ENCODE measurements at regions not wholly inside any gene's neighbourhood (a gene's known extent, or its start where the extent isn't known, plus 50 kb on each side); places are given as distances from the start of the nearest gene placed in this dataset.

DNA sequence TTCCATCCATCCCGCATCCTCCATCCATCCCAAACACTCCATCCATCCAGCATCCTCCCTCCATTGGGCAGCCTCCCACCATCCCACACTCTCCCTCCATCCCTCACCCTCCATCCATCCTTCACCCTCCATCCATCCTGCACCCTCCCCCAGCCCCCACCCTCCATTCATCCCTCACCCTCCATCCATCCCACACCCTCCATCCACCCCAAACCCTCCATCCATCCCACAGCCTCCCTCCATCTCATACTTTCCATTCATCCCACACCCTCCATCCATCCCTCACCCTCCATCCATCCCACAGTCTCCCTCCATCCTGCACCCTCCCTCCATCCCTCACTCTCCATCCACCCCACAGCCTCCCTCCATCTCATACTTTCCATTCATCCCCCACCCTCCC, 60.4 kb downstream of the FOXI2 start:
- TF ChIP-seq LEF1 (IDR thresholded peaks at IDR 0.05; ENCODE audit: borderline replicate concordance) (no peak), HDGF (IDR thresholded peaks at IDR 0.05; ENCODE audit: borderline replicate concordance) (no peak)
- POLR2A ChIA-PET = no interaction called here
- DNase-seq (ENCODE audit: extremely low spot score) = peak; percentile 34
- CTCF ChIA-PET = no interaction called here

DNA sequence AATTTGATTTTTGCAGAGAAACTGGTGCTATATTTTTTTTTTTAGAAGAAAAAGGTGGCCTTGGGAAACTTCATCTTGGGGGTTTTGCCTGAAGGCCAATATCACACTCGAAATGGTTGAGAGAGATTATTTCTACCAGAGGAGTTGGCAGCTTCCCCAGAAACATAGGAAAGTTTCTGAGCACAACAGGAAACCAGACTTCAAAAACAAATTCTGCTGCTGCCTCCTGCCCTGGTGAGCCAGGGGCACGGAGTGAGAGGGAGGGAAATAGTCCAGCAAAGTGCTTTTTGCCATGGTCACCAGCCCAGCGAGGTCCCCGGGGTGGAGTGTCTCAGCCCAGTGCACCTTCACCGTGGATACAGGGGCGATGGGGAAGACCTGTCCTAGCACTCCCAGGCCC, 61.1 kb downstream of the FOXI2 start:
- DNase-seq (ENCODE audit: extremely low spot score) = no peak
- ChIA-PET CTCF (no interaction called here), POLR2A (no interaction called here)
- no peak for TF ChIP-seq FOXM1 (IDR thresholded peaks at IDR 0.05; ENCODE audit: borderline replicate concordance)

DNA sequence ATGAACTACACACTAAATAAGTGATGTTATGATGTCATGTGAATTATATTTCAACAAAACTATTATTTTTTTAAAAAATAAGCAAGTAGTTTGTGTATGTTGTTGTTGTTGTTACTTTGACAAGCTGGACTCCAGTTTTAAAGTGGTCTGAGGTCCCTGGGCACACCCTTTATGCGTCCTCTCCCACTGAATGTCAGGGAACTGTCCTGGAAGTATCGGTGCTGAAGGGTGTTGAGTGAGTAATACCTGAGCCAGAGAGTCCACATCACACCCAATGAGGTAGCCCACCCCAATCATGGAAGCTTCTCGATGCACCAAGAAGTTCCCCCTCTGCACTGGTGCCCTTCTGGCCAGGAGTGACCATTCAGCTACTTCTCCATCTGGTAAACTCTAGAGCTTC, 64.3 kb downstream of the FOXI2 start:
- CTCF ChIA-PET = no interaction called here
- TF ChIP-seq ZNF384 (IDR thresholded peaks at IDR 0.05) (no peak), BHLHE40 (IDR thresholded peaks at IDR 0.05; ENCODE audit: borderline replicate concordance) (no peak), ELF4 (IDR thresholded peaks at IDR 0.05) (no peak), SP1 (IDR thresholded peaks at IDR 0.05) (no peak), HDGF (IDR thresholded peaks at IDR 0.05; ENCODE audit: borderline replicate concordance) (no peak), TARDBP (IDR thresholded peaks at IDR 0.05) (no peak), SUZ12 (IDR thresholded peaks at IDR 0.05) (no peak), L3MBTL2 (conservative IDR thresholded peaks at IDR 0.05) (no peak), FOXA1 (IDR thresholded peaks at IDR 0.05) (no peak), FOXM1 (IDR thresholded peaks at IDR 0.05; ENCODE audit: borderline replicate concordance) (no peak)
- POLR2A ChIA-PET = no interaction called here
- no peak for DNase-seq (ENCODE audit: extremely low spot score)

DNA sequence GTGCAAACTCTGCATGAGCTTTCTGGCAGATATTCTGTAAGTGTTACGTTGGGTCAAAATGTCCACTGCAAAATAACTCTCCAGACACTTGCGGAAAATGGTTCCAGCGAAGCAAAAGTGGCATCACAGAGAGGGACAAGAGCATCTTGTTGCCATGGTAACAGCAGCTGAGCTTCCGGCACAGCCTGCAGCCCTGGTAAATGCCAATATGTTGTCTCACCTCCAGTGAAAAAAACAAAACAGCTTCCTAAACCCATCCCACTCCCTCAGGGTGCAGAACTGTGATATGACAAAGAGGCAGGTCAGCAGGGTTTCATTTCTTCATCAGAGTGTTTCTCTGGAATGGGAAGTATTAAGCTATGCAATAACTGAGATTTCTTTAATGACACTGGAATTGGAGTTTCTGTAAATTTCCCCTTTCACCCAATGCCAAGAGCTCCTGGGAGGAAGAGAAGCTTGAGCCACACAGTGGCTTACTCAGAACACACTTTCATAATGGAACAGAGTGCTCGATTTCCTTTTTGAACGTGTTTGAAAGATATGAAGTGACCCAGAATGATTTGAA, 65.6 kb downstream of the FOXI2 start:
- ChIA-PET CTCF (no interaction called here), POLR2A (no interaction called here)
- DNase-seq (ENCODE audit: extremely low spot score) = no peak
- TF ChIP-seq BHLHE40 (IDR thresholded peaks at IDR 0.05; ENCODE audit: borderline replicate concordance) = no peak
- no peak for TF ChIP-seq SUZ12 (IDR thresholded peaks at IDR 0.05)
- TF ChIP-seq HDGF (IDR thresholded peaks at IDR 0.05; ENCODE audit: borderline replicate concordance) = no peak
- no peak for TF ChIP-seq L3MBTL2 (conservative IDR thresholded peaks at IDR 0.05)
- no peak for TF ChIP-seq ARNT (IDR thresholded peaks at IDR 0.05)
- no peak for TF ChIP-seq LEF1 (IDR thresholded peaks at IDR 0.05; ENCODE audit: borderline replicate concordance)
- no peak for TF ChIP-seq SP1 (IDR thresholded peaks at IDR 0.05)
- no peak for TF ChIP-seq NFRKB (IDR thresholded peaks at IDR 0.05)
- TF ChIP-seq ZNF384 (IDR thresholded peaks at IDR 0.05) = no peak
- TF ChIP-seq, protein P1, sequence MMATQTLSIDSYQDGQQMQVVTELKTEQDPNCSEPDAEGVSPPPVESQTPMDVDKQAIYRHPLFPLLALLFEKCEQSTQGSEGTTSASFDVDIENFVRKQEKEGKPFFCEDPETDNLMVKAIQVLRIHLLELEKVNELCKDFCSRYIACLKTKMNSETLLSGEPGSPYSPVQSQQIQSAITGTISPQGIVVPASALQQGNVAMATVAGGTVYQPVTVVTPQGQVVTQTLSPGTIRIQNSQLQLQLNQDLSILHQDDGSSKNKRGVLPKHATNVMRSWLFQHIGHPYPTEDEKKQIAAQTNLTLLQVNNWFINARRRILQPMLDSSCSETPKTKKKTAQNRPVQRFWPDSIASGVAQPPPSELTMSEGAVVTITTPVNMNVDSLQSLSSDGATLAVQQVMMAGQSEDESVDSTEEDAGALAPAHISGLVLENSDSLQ (IDR thresholded peaks at IDR 0.05) = no peak
- TF ChIP-seq FOXA1 (IDR thresholded peaks at IDR 0.05) = no peak
- no peak for TF ChIP-seq FOXM1 (IDR thresholded peaks at IDR 0.05; ENCODE audit: borderline replicate concordance)
- no peak for TF ChIP-seq ELF4 (IDR thresholded peaks at IDR 0.05)
- TF ChIP-seq CTBP1 (IDR thresholded peaks at IDR 0.05; ENCODE audit: borderline replicate concordance) = no peak
- TF ChIP-seq TARDBP (IDR thresholded peaks at IDR 0.05) = no peak

DNA sequence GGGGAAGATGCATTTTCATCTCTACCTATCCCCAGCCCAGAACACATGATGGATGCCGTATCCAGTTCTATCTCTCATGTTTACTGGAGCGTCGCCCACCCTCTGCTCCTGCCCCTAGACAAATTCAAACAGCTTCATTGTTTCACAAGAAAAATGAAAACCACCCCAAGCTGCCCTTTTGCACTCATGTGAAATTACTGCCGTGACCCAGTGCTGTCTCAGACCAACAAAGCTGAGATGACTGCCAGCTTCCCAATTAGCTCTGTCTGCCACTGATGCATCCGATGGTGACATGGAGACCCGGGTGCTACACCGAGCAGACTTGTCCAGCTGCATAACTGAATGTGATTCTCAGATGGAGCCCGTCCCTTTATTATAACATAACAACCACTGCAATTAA, 67.7 kb downstream of the FOXI2 start:
- TF ChIP-seq, protein P1 (IDR thresholded peaks at IDR 0.05) = no peak
- TF ChIP-seq CTBP1 (IDR thresholded peaks at IDR 0.05; ENCODE audit: borderline replicate concordance) (no peak), LEF1 (IDR thresholded peaks at IDR 0.05; ENCODE audit: borderline replicate concordance) (no peak), ZNF384 (IDR thresholded peaks at IDR 0.05) (no peak), FOXK2 (IDR thresholded peaks at IDR 0.05) (no peak), L3MBTL2 (conservative IDR thresholded peaks at IDR 0.05) (no peak), ARNT (IDR thresholded peaks at IDR 0.05) (no peak)
- ChIA-PET CTCF (no interaction called here), POLR2A (no interaction called here)
- DNase-seq (ENCODE audit: extremely low spot score) = no peak

DNA sequence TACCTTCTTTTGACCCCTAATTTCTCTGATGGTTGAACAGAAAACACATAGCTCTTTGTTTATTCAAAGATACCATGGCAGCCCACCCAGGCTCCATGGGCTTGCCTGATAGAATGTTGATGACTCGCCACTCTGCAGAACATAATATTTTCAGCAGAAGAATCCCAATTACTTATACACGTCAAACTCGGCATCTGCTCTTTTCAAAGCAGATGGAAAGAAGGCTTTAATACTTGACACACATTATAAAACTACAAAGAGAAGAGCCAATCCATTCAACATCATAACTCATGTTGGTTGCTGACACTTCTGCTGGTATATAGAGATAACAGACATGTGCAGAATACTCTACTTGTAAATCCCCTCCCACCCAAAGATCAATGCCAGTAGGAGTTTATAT, 69.0 kb downstream of the FOXI2 start:
- DNase-seq (ENCODE audit: extremely low spot score) = no peak
- ChIA-PET CTCF (no interaction called here), POLR2A (no interaction called here)
- TF ChIP-seq SUZ12 (IDR thresholded peaks at IDR 0.05) = no peak

DNA sequence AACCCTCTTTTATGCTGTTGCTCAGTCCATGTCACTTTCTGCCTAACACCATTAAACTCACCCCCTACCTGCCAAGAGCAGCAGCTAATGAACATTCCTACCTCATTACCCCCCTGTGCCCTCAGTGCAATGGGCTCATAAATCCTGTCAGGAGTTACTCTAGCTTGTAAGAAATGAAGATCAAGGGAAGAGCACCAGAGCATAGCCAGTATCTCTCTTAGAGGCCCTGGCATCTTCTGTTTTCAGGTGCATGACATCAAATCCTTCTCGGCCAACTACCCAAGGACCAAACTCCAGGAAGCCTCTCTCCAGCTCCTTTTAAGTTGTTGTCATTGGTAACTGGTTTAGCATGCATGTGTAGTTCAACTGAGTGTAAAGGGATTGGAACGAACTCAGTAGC, 75.1 kb downstream of the FOXI2 start:
- POLR2A ChIA-PET = no interaction called here
- CTCF ChIA-PET = no interaction called here
- DNase-seq (ENCODE audit: extremely low spot score) = no peak
- TF ChIP-seq FOXK2 (IDR thresholded peaks at IDR 0.05) = no peak
- no peak for TF ChIP-seq ZNF384 (IDR thresholded peaks at IDR 0.05)
- no peak for TF ChIP-seq NFRKB (IDR thresholded peaks at IDR 0.05)
- TF ChIP-seq FOXA1 (IDR thresholded peaks at IDR 0.05) = no peak
- TF ChIP-seq L3MBTL2 (conservative IDR thresholded peaks at IDR 0.05) = no peak
- TF ChIP-seq SP1 (IDR thresholded peaks at IDR 0.05) = no peak
- TF ChIP-seq LEF1 (IDR thresholded peaks at IDR 0.05; ENCODE audit: borderline replicate concordance) = no peak
- no peak for TF ChIP-seq HDGF (IDR thresholded peaks at IDR 0.05; ENCODE audit: borderline replicate concordance)
- TF ChIP-seq BHLHE40 (IDR thresholded peaks at IDR 0.05; ENCODE audit: borderline replicate concordance) = no peak
- TF ChIP-seq, protein P1 (IDR thresholded peaks at IDR 0.05) = no peak

Measured in HEK293T (cell line).